COLO668 (cell line): ENCODE measurements at regions not wholly inside any gene's neighbourhood (a gene's known extent, or its start where the extent isn't known, plus 50 kb on each side); places are given as distances from the start of the nearest gene placed in this dataset.
A peak's percentile ranks its signal among the peaks of the same experiment; 100 is the strongest.

ENCODE experiments used
- DNase-seq: peaks from one replicate; lab custom pipeline; 2025; ENCODE audit not compliant: unreplicated experiment; lab: John Stamatoyannopoulos, UW

DNA sequence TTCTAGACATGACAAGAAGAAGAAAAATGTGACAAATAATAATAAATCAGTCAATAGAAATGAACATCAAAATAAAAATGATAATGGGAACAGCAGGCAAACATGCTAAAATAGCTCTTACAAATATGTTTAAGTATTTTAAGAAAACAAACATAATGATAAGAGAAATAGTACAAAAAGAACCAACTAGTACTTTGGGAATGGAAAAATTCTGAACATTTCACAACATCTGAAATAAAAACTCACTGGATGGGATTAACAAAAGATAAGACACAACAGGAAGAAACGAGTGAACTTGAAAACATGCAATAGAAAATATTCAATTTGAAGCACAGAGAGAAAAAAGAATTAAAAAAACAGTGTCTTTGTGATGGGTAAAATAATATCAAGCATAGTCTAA lies 115.2 kb upstream of the TSPAN2 start:
- no peak for DNase-seq

GRCh38 chr1:115203287-115203686 lies 114.0 kb upstream of the TSPAN2 start:
- no peak for DNase-seq

- no peak for DNase-seq
Observed at GRCh38 chr1:115201598-115201997, 112.3 kb upstream of the TSPAN2 start.

GRCh38 chr1:115199416-115200132 lies 110.3 kb upstream of the TSPAN2 start:
- DNase-seq, result no peak

GRCh38 chr1:115198938-115199337 lies 109.6 kb upstream of the TSPAN2 start:
- DNase-seq, result no peak

GRCh38 chr1:115196296-115196695 lies 107.0 kb upstream of the TSPAN2 start:
- no peak for DNase-seq

DNA sequence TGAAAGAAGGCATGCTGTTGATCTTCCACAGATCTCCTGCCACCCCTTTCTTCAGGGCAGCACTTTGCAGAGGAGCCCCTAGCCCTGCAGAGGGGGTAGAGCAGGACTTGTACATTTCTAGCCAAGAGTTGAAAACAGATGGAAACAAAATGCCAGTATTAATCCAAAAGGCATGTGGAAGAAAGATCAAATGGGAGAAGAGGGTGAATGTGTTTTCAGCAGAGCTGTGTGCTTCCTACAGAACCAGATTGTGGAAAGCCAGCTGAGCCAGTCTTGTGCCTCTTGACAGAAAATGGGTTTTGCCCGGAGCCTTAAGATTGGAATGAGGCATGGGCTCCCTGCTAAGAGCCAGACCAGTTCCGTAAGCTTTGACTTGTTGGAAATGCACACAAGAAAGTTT lies 105.2 kb upstream of the TSPAN2 start:
- DNase-seq, result no peak

DNA sequence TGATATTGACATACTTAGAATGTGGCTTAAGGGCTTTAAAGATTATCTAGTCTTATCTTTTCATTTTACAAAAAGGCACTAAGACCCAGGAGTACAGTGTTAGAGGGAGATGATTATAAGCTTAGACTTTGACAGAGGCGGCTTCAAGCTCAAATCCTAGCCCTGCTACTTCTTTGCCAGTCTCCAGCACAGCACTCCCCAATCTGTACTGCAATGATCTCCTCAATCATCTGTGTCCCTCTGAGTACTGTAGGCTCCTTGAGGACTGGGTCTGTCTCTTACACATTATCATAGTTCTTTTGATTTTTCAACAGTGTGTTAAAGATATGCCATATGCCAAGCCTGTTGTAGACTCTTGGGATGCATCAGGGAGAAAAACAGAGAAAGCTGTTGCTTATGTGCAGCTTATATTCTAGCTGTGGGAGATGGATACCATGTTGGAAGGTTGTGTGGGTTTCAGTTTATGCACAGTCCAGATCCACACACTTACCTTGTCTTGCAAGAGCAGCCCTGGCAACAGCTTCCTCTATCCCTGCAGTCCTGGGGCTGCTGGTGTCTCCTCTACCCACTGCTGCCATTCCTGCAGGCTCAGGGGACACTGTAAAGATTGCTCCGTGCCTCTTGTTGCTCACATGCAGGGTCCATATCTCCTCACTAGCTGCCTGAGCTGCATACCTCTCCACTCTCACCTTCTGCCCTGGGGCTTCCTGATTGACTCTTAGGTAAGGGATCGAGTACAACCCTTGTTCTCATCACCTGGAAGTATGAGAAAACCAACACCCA lies 103.9 kb upstream of the TSPAN2 start:
- no peak for DNase-seq

GRCh38 chr1:115192200-115192767 lies 103.0 kb upstream of the TSPAN2 start:
- no peak for DNase-seq

- DNase-seq, result no peak
Observed at GRCh38 chr1:115191691-115192090, 102.4 kb upstream of the TSPAN2 start.

DNA sequence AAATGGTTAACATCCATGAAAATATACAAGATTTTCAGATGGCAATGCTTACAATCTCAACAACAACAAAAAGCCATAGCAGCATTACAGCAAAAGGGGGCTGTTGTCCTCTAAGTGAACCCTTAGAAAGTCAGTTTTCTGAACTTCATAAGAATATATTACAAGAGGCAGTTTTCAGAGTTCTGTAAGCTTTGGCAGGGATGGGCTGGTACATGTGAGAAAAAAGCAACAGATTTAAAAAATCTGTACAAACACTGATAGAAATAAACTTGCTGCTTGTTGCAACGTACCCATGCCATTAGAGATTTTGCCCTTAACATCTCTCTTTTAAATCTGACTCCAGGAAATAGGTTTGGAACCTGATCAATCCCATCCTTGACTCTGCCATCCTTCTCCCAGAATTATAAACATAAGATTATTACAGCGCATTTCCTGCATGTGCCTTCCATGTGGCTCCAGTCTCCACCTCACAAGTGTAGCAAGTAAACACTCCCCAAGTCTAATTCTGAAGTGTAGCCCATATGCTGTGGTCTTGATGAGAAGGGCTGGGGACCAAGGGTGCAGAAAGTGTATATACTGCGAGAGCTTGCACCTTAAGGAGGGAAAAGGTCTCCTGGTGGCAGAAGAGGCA lies 101.4 kb upstream of the TSPAN2 start:
- no peak for DNase-seq

DNA sequence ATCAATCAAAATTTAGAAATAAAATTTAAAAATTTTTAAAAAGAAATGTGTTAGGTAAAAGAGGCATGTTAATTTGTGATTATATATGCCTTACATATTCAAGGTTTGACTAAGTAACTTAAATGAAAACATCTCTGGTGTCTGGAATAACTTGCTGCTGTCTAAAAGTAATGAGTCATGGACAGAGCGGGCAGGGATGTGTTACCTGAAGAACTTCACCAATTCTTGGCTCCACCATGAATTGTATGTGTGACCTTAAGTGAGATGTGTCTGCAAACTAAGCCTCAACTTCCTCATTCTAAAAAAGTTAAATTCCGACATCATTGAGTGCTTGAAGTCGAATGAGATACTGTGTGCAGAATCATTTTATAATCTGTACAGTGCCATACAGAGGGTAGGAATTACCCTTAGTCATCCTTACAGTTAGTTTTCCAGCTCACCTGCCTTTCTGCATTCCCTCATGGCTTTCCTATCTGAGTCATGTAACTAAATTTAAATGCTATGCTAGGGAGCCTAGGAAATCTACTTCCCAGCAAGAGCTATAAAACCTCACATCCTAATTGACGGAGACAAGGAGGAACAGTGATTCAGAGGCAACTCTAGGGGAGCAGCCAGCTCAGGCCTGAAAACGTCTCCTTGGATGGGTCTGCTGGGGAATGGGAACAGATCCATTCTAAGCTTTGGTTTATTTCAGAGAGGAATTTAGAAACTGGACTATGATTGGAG lies 100.7 kb upstream of the TSPAN2 start:
- no peak for DNase-seq

DNA sequence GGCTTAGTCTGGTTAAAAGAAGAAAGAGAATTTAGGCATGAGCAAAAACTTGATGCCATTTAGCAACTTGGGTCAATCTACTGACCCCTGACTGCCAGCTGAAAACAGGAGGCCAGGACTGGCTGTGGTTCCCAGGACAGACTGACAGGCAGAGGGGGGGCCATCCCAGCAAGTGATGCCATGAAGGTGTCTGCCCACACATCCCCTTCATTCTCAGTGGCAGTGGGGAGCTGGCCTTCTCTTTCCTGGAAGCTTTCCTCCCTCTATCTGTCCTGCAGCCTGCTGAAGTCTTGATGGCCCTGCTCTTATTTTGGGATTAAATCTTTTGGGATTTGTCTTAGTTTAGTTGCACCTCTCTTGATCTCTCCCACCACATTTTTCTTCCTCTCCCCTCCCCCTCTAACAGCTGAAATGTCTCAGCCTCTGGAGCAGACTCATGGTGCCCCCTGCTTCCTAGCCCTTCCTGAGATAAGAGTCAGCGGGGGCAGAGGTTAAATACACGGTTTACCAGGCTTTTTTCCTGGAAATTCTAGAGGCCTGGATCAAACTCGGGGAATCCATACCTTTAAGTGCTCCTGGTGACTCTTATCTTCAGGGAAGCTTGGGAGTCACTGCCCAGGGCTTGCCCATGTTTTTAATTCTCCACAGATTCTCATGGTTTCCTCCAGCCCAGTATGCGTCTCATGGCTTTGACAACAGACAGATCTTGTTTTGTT lies 99.5 kb upstream of the TSPAN2 start:
- no peak for DNase-seq

GRCh38 chr1:115186711-115187265 lies 97.5 kb upstream of the TSPAN2 start:
- no peak for DNase-seq

- no peak for DNase-seq
Observed at GRCh38 chr1:115185336-115185735, 96.0 kb upstream of the TSPAN2 start.

GRCh38 chr1:115184951-115185331 lies 95.6 kb upstream of the TSPAN2 start:
- no peak for DNase-seq

DNA sequence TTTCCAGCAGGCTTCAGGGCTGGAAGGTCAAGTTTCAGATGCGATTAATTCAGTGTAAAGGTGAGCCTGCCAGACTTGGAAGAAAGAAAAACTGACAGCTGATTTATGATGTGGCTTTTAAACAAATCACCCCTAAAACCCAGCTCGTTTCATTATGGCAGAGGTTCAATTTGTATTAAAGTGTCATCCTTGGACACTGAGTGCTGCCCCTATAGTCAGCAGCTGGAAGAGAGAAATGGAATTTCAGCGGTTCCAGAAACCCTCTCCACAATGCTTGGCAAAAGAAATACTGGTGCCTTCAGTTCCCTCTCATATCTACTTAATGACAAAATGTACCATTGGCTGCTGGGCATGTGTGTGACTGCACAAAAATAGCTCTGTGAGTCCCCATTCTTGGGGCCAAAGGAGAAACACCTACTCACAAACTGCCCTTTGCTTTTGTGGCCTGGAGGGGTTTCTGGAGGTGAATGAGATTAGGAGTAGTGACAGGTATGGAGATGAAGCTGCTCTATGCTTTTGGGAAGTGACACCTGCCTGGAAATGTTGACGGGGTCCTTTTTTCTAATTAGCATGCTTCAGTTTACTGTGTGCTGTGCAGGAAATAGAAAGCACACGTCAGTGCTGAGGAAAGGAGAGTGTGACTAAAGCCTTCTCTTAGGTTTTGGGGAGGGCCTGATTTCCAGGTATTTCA lies 95.1 kb upstream of the TSPAN2 start:
- no peak for DNase-seq

DNA sequence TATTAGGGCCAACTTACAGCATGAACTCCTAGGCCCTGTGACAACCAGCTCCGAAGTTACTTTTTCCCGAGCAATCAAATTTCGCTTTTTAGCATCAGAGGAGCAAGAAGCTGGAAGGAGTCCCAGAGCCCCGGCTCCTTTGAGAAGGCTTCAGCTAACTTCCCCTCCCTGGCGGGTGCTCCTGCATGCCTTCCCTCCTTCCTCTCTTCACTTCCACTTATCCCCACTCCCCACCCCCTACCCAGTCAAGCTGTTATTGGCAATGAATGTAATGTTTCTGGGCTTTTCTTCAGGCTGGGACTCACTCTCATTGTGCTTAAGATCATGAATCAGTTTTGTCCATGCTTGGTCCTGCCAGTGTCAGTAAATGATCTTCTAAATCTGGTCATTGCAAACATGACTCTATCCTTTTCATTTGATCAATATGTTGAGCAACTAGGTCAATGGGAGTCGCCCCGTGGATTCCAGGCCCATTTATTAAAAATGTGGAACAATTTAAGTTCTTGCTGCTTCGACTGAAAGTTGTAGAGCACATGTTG lies 94.5 kb upstream of the TSPAN2 start:
- DNase-seq, result no peak

GRCh38 chr1:115183158-115183557 lies 93.9 kb upstream of the TSPAN2 start:
- peak; percentile 50 for DNase-seq
